H7 (cell line): ENCODE measurements at regions not wholly inside any gene's neighbourhood (a gene's known extent, or its start where the extent isn't known, plus 50 kb on each side); places are given as distances from the start of the nearest gene placed in this dataset.
"Not testable (repeated sequence)": the region's sequence is repeated elsewhere in the genome, so short reads cannot be mapped to it uniquely, and the experiment has no call there.

Experiments used
- DNase-seq: peaks from one replicate; pipeline ENCODE4 v3.0.0; 2012
- H3K27me3 ChIP-seq: 2 replicates; pipeline ENCODE4 v1.6.0; 2011; ENCODE audit warnings: mild to moderate bottlenecking, low read length; ENCODE audit not compliant: control insufficient read depth, insufficient read depth
- H3K36me3 ChIP-seq: replicated peaks from 2 replicates; pipeline ENCODE4 v1.5.1; 2011; ENCODE audit warnings: low read length; ENCODE audit not compliant: control insufficient read depth, insufficient read depth
- H3K4me3 ChIP-seq: 2 replicates; pipeline ENCODE4 v1.5.1; 2011; ENCODE audit warnings: low read depth, mild to moderate bottlenecking, control low read depth, low read length, moderate library complexity; ENCODE audit not compliant: insufficient read depth

- Histone ChIP-seq H3K27me3 (no peaks in the 10 kb centered on the region), H3K4me3 (no peak overlapping the region), H3K36me3 (no peaks in the 10 kb centered on the region)
- DNase-seq = no peak
Measured at GRCh38 chr6:120395784-120396183, 938.5 kb downstream of the TBC1D32 start.

GRCh38 chr6:120395330-120395729, 939.0 kb downstream of the TBC1D32 start:
- no peak for DNase-seq
- Histone ChIP-seq H3K36me3 (no peaks in the 10 kb centered on the region), H3K27me3 (no peaks in the 10 kb centered on the region), H3K4me3 (no peak overlapping the region)

DNA sequence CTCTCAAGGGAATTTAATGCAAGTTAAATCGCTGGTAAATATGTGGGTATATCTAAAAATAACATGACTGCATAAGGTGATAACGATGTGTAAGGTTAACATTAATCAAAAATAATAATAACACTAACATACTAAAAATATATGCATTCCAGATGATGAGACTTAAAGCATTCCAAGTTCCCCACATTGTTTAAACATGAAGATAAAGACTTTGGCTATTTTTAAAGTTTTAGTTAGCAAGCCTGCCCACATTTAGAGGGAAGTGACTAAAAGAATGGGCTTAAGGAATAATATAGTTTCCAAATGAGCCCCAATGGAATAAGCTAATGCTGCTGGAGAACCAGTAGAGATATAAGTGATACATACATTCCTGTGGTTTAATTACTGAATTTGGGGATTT, 941.3 kb downstream of the TBC1D32 start:
- Histone ChIP-seq H3K27me3 (no peaks in the 10 kb centered on the region), H3K36me3 (no peaks in the 10 kb centered on the region), H3K4me3 (no peak overlapping the region)
- DNase-seq = no peak

DNA sequence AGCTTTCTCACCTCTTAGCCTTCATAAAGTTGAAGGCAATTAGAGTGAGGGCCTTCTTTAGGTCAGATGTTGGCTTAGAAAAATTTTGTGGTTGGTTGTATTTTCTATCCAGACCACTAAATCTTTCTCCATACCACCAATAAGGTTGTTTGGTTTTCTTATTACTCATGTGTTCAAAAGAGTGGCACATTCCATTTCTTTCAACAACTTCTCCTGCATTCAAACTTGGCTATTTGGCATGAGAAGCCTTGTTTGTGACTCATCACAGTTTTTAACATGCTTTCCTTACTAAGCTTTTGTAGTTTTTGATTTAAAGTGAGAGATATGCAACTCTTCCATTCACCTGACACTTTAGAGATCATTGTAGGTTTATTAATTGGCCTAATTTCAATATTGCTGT, 949.6 kb downstream of the TBC1D32 start:
- Histone ChIP-seq H3K27me3 (no peaks in the 10 kb centered on the region), H3K36me3 (no peaks in the 10 kb centered on the region), H3K4me3 (no peak overlapping the region)
- no peak for DNase-seq

- Histone ChIP-seq H3K4me3 (no peak overlapping the region), H3K27me3 (no peaks in the 10 kb centered on the region), H3K36me3 (no peaks in the 10 kb centered on the region)
- DNase-seq = no peak
Measured at GRCh38 chr6:120383681-120384080, 950.6 kb downstream of the TBC1D32 start.

DNA sequence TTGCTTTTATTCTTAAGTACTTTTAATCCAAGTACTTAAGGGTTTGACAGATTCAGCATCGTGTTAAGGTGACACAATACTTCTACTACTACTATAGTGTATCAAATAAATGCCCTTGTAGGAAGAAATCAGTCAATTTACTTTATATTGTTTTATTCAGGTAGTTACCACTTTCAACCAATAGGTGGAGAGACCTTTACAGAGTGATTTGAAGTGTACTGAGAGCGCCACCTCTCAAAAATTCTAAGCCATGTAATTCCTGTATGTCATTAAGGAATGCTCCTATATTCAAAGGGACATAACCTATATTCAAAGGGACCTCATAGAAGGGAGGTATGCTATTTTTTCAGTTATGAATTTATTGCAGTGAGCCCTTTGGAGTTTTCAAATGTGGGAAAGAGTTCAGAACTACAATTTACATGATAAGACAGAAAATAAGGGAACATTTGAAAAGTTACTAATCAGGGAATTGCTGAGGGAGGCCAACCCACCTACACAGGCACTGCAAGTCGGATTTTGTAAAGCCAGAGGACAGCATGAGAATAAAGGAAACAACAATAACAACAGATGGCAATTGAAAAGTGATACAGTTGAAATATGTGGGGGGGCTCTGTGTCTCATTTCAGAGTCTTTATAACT, 955.6 kb downstream of the TBC1D32 start:
- H3K36me3 ChIP-seq = no peaks in the 10 kb centered on the region
- DNase-seq = peak; percentile 28
- H3K4me3 ChIP-seq = no peak overlapping the region
- H3K27me3 ChIP-seq = no peaks in the 10 kb centered on the region

DNA sequence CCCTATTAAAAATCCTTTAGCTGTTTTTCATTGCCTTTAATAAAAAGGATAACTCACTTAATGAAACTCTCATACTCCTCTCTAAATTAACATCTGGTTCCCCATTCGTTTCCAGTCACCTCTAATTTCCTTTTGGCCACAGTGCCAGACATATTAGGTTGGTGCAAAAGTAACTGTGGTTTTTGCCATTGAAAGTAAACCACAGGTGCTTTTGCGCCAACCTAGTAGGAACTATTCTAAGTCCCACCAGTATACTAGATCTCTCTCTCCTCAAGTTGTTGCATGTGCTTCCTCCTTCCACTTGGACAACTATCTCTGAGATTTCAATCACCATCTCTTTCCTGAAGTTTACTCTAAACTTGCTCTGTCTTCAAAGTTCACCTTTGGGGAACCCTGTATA, 961.1 kb downstream of the TBC1D32 start:
- H3K27me3 ChIP-seq = no peaks in the 10 kb centered on the region
- H3K4me3 ChIP-seq = no peak overlapping the region
- no peak for DNase-seq
- H3K36me3 ChIP-seq = no peaks in the 10 kb centered on the region

DNA sequence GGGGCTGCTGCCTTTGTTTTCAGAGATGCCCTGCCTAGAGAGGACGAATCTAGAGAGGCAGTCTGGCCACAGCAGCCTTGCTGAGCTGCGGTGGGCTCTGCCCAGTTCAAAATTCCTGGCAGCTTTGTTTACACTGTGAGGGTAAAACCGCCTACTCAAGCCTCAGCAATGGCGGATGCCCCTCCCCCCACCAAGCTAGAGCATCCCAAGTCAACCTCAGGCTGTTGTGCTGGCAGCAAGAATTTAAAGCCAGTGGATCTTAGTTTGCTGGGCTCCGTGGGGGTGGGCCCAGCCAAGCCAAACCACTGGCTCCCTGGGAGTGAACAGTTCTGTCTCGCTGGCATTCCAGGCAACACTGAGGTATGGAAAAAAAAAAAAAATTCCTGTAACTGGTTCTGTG, 970.9 kb downstream of the TBC1D32 start:
- DNase-seq = no peak
- no peaks in the 10 kb centered on the region for H3K36me3 ChIP-seq
- no peak overlapping the region for H3K4me3 ChIP-seq

DNA sequence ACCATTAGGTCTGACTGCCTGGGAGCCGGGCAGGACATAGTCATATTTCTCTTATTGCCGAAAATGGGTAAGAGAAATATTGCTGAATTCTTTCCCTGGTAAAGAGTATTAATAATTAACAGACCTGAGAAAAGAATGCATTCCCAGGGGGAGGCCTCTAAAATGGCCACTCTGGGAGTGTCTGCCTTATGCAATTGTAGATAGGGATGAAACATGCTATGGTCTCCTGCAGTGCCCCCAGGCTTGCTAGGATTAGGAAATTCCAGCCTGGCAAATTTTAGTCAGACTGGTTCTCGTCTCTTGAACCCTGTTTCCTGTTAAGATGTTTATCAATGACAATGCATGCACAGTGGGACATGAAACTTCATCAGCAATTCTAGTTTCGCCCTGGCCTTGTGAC, 975.7 kb downstream of the TBC1D32 start:
- H3K36me3 ChIP-seq, H3K4me3 ChIP-seq, H3K27me3 ChIP-seq, DNase-seq: not testable (repeated sequence)

More for the DNA sequence above, 970.9 kb downstream of the TBC1D32 start:
- no peaks in the 10 kb centered on the region for H3K27me3 ChIP-seq

DNA sequence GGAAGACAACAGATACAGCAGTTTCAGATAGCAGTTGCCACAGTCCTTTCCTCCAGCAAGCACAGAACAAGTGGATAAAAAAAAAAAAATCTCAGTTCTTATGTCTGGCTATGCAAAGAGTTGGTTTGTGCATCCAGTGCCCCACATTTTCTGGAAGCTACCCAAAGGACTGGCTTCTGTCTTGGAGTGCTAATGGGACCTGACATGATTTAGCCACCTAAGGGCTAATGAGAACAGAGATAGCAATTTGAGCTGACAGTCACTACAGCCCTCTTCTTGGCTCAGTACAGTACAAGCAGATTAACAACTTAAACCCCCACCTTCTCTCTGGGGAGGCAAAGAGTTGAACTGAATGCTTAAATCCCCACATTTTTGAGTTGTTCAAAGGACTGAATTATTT, 976.8 kb downstream of the TBC1D32 start:
- Histone ChIP-seq H3K36me3 (no peaks in the 10 kb centered on the region), H3K27me3 (no peaks in the 10 kb centered on the region), H3K4me3 (no peak overlapping the region)
- DNase-seq = no peak

DNA sequence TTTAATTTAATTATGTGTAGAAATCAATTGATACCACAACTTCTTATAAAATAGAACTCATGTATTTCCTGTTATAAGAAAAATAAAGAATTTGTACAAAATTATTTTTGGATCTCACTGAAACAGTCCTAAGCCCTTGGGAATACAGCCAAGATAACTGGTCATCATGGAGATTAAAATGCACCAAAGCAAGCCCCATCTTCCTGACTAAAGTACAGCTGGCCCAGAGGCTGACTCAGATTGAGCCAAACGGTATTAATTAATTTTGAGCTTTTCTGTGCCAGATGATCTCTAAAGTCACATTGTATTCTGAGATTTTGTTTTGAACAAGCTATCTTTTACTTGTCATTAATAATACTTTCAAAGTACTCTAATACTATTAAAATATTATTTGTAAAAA, 978.5 kb downstream of the TBC1D32 start:
- Histone ChIP-seq H3K27me3 (no peaks in the 10 kb centered on the region), H3K36me3 (no peaks in the 10 kb centered on the region), H3K4me3 (no peak overlapping the region)
- no peak for DNase-seq

- no peaks in the 10 kb centered on the region for H3K27me3 ChIP-seq
Measured at GRCh38 chr6:120354452-120355098, 979.7 kb downstream of the TBC1D32 start.

GRCh38 chr6:120352491-120352890, 981.8 kb downstream of the TBC1D32 start:
- DNase-seq = no peak
- no peaks in the 10 kb centered on the region for H3K27me3 ChIP-seq
- H3K4me3 ChIP-seq = no peak overlapping the region
- H3K36me3 ChIP-seq = no peaks in the 10 kb centered on the region

More at GRCh38 chr6:120354452-120355098, 979.7 kb downstream of the TBC1D32 start:
- DNase-seq = no peak
- Histone ChIP-seq H3K36me3 (no peaks in the 10 kb centered on the region), H3K4me3 (no peak overlapping the region)

- H3K4me3 ChIP-seq = no peak overlapping the region
- no peaks in the 10 kb centered on the region; the same call in 1 of the 2 replicates for H3K27me3 ChIP-seq
- H3K36me3 ChIP-seq = no peaks in the 10 kb centered on the region
- no peak for DNase-seq
Measured at GRCh38 chr6:120348926-120349325, 985.4 kb downstream of the TBC1D32 start.

- no peak for DNase-seq
- no peaks in the 10 kb centered on the region for H3K36me3 ChIP-seq
- H3K27me3 ChIP-seq = no peaks in the 10 kb centered on the region
- no peak overlapping the region for H3K4me3 ChIP-seq
Measured at GRCh38 chr6:120328521-120328920, 979.0 kb upstream of the MAN1A1 start.
